ENCODE measurements at regions not wholly inside any gene's neighbourhood (a gene's known extent, or its start where the extent isn't known, plus 50 kb on each side); places are given as distances from the start of the nearest gene placed in this dataset.

GRCh38 chr11:116078101-116078591 is 573.9 kb upstream of the CADM1 start:
- DNase-seq (ENCODE audit: low read depth in 2 of 2) = no peak

GRCh38 chr11:116077092-116077491 is 572.9 kb upstream of the CADM1 start:
- no peak for DNase-seq (ENCODE audit: low read depth in 2 of 2)

GRCh38 chr11:116073854-116074837 is 569.9 kb upstream of the CADM1 start:
- no peak for DNase-seq (ENCODE audit: low read depth in 2 of 2)

- no peak for DNase-seq (ENCODE audit: low read depth in 2 of 2)
Measured at GRCh38 chr11:116072601-116073410, 568.6 kb upstream of the CADM1 start.

GRCh38 chr11:116072133-116072532 is 567.9 kb upstream of the CADM1 start:
- no peak for DNase-seq (ENCODE audit: low read depth in 2 of 2)

- no peak for DNase-seq (ENCODE audit: low read depth in 2 of 2)
Measured at GRCh38 chr11:116071241-116071640, 567.0 kb upstream of the CADM1 start.

- DNase-seq (ENCODE audit: low read depth in 2 of 2) = no peak
Measured at GRCh38 chr11:116070520-116070919, 566.3 kb upstream of the CADM1 start.

GRCh38 chr11:116066777-116067176 is 562.6 kb upstream of the CADM1 start:
- no peak for DNase-seq (ENCODE audit: low read depth in 2 of 2)

GRCh38 chr11:116065986-116066385 is 561.8 kb upstream of the CADM1 start:
- DNase-seq (ENCODE audit: low read depth in 2 of 2) = no peak

GRCh38 chr11:116065191-116065895 is 561.1 kb upstream of the CADM1 start:
- no peak for DNase-seq (ENCODE audit: low read depth in 2 of 2)

- DNase-seq (ENCODE audit: low read depth in 2 of 2) = no peak
Measured at GRCh38 chr11:116062490-116063171, 558.4 kb upstream of the CADM1 start.

GRCh38 chr11:116062129-116062489 is 557.9 kb upstream of the CADM1 start:
- no peak for DNase-seq (ENCODE audit: low read depth in 2 of 2)

GRCh38 chr11:116061322-116061721 is 557.1 kb upstream of the CADM1 start:
- no peak for DNase-seq (ENCODE audit: low read depth in 2 of 2)

- DNase-seq (ENCODE audit: low read depth in 2 of 2) = no peak
Measured at GRCh38 chr11:116059919-116060318, 555.7 kb upstream of the CADM1 start.

GRCh38 chr11:116057000-116057399 is 552.8 kb upstream of the CADM1 start:
- DNase-seq (ENCODE audit: low read depth in 2 of 2) = no peak

- DNase-seq (ENCODE audit: low read depth in 2 of 2) = no peak
Measured at GRCh38 chr11:116055064-116055463, 550.8 kb upstream of the CADM1 start.

- DNase-seq (ENCODE audit: low read depth in 2 of 2) = no peak
Measured at GRCh38 chr11:116053548-116053919, 549.3 kb upstream of the CADM1 start.

GRCh38 chr11:116052603-116053547 is 548.7 kb upstream of the CADM1 start:
- DNase-seq (ENCODE audit: low read depth in 2 of 2) = no peak

GRCh38 chr11:116051494-116051893 is 547.3 kb upstream of the CADM1 start:
- DNase-seq (ENCODE audit: low read depth in 2 of 2) = no peak

GRCh38 chr11:116049383-116049782 is 545.2 kb upstream of the CADM1 start:
- DNase-seq (ENCODE audit: low read depth in 2 of 2) = no peak
